GM12878 (cell line): ENCODE measurements at regions not wholly inside any gene's neighbourhood (a gene's known extent, or its start where the extent isn't known, plus 50 kb on each side); places are given as distances from the start of the nearest gene placed in this dataset.
A peak's percentile ranks its signal among the peaks of the same experiment; 100 is the strongest.

Experiments used
- ATAC-seq: fragments of 200-7000 bp; cut with Tn5 transposase; 3 replicates; pipeline ENCODE4 v1.9.1; 2020; ENCODE audit warnings: mild to moderate bottlenecking, moderate library complexity
- BruUV-seq: library from RNA; stranded (reverse); fragments of 400-500 nt; replicated peaks from 2 replicates; lab custom pipeline; 2021; lab: Mats Ljungman, UMichigan
- CTCF ChIA-PET: fragments of 300-600 bp; sonication (Branson Sonifier 250); formaldehyde crosslinking; extraction: SDS; loops from one replicate; lab custom pipeline; 2021; ENCODE audit warnings: inconsistent platforms; lab: Yijun Ruan, JAX
- POLR2A ChIA-PET: fragments of 350-600 bp; formaldehyde crosslinking; extraction: SDS; loops from one replicate; lab custom pipeline; 2021; ENCODE audit warnings: inconsistent platforms; lab: Charles Lee
- RAD21 ChIA-PET: fragments of 300-600 bp; sonication (Branson Sonifier 250); formaldehyde crosslinking; loops from one replicate; lab custom pipeline; 2023; ENCODE audit warnings: antibody characterized with exemption; ENCODE audit not compliant: unreplicated experiment; lab: Charles Lee
- SMC1A ChIA-PET: fragments of 300-600 bp; sonication (Branson Sonifier 250); formaldehyde crosslinking; loops from one replicate; lab custom pipeline; 2023; ENCODE audit not compliant: unreplicated experiment, uncharacterized antibody; lab: Charles Lee
- DNase-seq: peaks from one replicate; pipeline ENCODE4 v3.0.0-alpha.2; 2011; ENCODE audit warnings: low read depth, low spot score
- FAIRE-seq: peaks from 3 replicates; lab custom pipeline; 2011; peaks lifted over from hg19 to GRCh38; lab: Jason Lieb, UNC
- H2AFZ ChIP-seq: 2 replicates; pipeline ENCODE4 v1.6.0; 2011; ENCODE audit warnings: low read depth, low read length, control low read depth; ENCODE audit not compliant: control insufficient read depth
- H3K27ac ChIP-seq: 2 replicates; pipeline ENCODE4 v1.5.1; 2011; ENCODE audit warnings: control low read depth; ENCODE audit not compliant: control insufficient read depth, insufficient read depth
- H3K27me3 ChIP-seq, 2 experiments: replicated peaks in 1 of 2; 2 replicates each; pipeline versions ENCODE4 v1.6.0 to v1.6.1; 2011; ENCODE audit warnings: low read length in 1 of 2; ENCODE audit not compliant: control insufficient read depth in 2 of 2, insufficient read depth in 2 of 2
- H3K36me3 ChIP-seq, 2 experiments: 2 replicates each; pipeline ENCODE4 v1.5.1; 2011; ENCODE audit warnings: low read length in 1 of 2; ENCODE audit not compliant: control insufficient read depth in 2 of 2, insufficient read depth in 2 of 2
- H3K4me1 ChIP-seq: 2 replicates; pipeline ENCODE4 v1.6.1; 2011; ENCODE audit warnings: mild to moderate bottlenecking, low read length, moderate library complexity, mixed read lengths; ENCODE audit not compliant: control insufficient read depth, insufficient read depth
- H3K4me2 ChIP-seq: 2 replicates; pipeline ENCODE4 v1.6.0; 2011; ENCODE audit warnings: control low read depth; ENCODE audit not compliant: control insufficient read depth, insufficient read depth
- H3K4me3 ChIP-seq: fragments of 200-600 bp; sonication (generic); 2 replicates; pipeline ENCODE4 v1.5.1; 2016
- H3K79me2 ChIP-seq: 2 replicates; pipeline ENCODE4 v1.6.0; 2011; ENCODE audit warnings: low read length; ENCODE audit not compliant: control insufficient read depth, insufficient read depth
- H3K9ac ChIP-seq: 2 replicates; pipeline ENCODE4 v1.8.0; 2011; ENCODE audit warnings: low read length, control low read depth, mixed read lengths; ENCODE audit not compliant: control insufficient read depth, insufficient read depth
- H3K9me3 ChIP-seq: replicated peaks from 3 replicates; pipeline ENCODE4 v1.5.1; 2011; ENCODE audit warnings: mild to moderate bottlenecking, low read length; ENCODE audit not compliant: control insufficient read depth, insufficient read depth
- H4K20me1 ChIP-seq: 2 replicates; pipeline ENCODE4 v1.6.0; 2011; ENCODE audit not compliant: control insufficient read depth, insufficient read depth
- CREM ChIP-seq: IDR thresholded peaks from 2 replicates; pipeline ENCODE4 v1.6.1; 2014; ENCODE audit warnings: antibody characterized with exemption, low read depth
- MEF2A ChIP-seq: IDR thresholded peaks from 2 replicates; pipeline ENCODE4 v1.6.1; 2011; ENCODE audit warnings: low read depth, mild to moderate bottlenecking, low read length, moderate library complexity; ENCODE audit not compliant: insufficient read depth
- RFX5 ChIP-seq: IDR thresholded peaks from 2 replicates; pipeline ENCODE4 v1.6.1; 2011; ENCODE audit warnings: low read depth, low read length, improper control_type of control experiment
- ZBTB4 ChIP-seq: fragments of 450-650 bp; formaldehyde crosslinking; IDR thresholded peaks from 2 replicates; pipeline ENCODE4 v1.4.0; 2022; ENCODE audit warnings: mild to moderate bottlenecking, moderate library complexity
- WGBS: methylation state at CpG from one replicate; pipeline ENCODE4 v1.1.6; 2016; ENCODE audit warnings: low lambda C conversion rate; ENCODE audit not compliant: insufficient replicate concordance, insufficient coverage; ENCODE audit errors: missing lambda C conversion rate; 5-methylcytosine and 5-hydroxymethylcytosine counted together
- in situ Hi-C: fragments of 300-500 bp; cut with MboI; formaldehyde crosslinking; loops from 9 replicates; pipeline ENCODE4 v1.14.3; 2018; ENCODE audit warnings: mixed read lengths
- intact Hi-C: fragments of 100-400 bp; cut with micrococcal nuclease; formaldehyde crosslinking; loops from one replicate; pipeline ENCODE4 v1.14.2; 2022; ENCODE audit not compliant: unreplicated experiment

- SMC1A ChIA-PET, result interaction anchor here (0.8 to 3.6 kb wide), 5 partner anchors 9 to 28 kb away, joined by 3 to 15 read pairs (median 4); no protein-coding TSS in a partner anchor
- ATAC-seq (no peak), DNase-seq (no peak), FAIRE-seq (no peak)
- no peaks in the 10 kb centered on the region for H4K20me1 ChIP-seq
- H3K27me3 ChIP-seq, result no peaks in the 10 kb centered on the region
- in situ Hi-C loops, result no loop called here
- H3K9ac ChIP-seq, result no peak overlapping the region
- H3K4me1 ChIP-seq, result no peaks in the 10 kb centered on the region
- POLR2A ChIA-PET, result no interaction called here
- no peak overlapping the region for H3K27ac ChIP-seq
- no peak overlapping the region for H3K4me3 ChIP-seq
- CTCF ChIA-PET, result no interaction called here
- no peaks in the 10 kb centered on the region for H3K36me3 ChIP-seq
- TF ChIP-seq CREM (0 out of 2 replicates have a peak, but pooled peaks have one; percentile 39), ZBTB4 (CRISPR knock-in tag) (no peak), MEF2A (no peak), RFX5 (no peak)
- H3K4me2 ChIP-seq, result no peak overlapping the region
- BruUV-seq, result no TSS peak
- H2AFZ ChIP-seq, result no peak overlapping the region
- RAD21 ChIA-PET, result no interaction called here
- H3K9me3 ChIP-seq, result no peaks in the 10 kb centered on the region
- H3K79me2 ChIP-seq, result no peaks in the 10 kb centered on the region
- intact Hi-C loops, result no loop called here
- WGBS, result 2% methylated on average over 3 of the region's 3 CpGs
These were observed 793.6 kb downstream of the TFAP2A start for GRCh38 chr6:9621276-9621675.
